IMR-90 (cell line): ENCODE measurements at regions not wholly inside any gene's neighbourhood (a gene's known extent, or its start where the extent isn't known, plus 50 kb on each side); places are given as distances from the start of the nearest gene placed in this dataset.

Experiments
- ATAC-seq: fragments of 200-7000 bp; cut with Tn5 transposase; 2 replicates; pipeline ENCODE4 v1.9.1; 2020; ENCODE audit warnings: low read depth, mild to moderate bottlenecking, moderate library complexity
- BruUV-seq: library from RNA; stranded (reverse); fragments of 400-500 nt; replicated peaks from 2 replicates; lab custom pipeline; 2021; lab: Mats Ljungman, UMichigan
- CTCF ChIA-PET: fragments of 300-600 bp; formaldehyde crosslinking; extraction: SDS; loops from one replicate; lab custom pipeline; 2021; ENCODE audit warnings: antibody characterized with exemption; lab: Yijun Ruan, JAX
- POLR2A ChIA-PET: fragments of 300-600 bp; sonication (Branson Sonifier 250); formaldehyde crosslinking; loops from one replicate; lab custom pipeline; 2022; ENCODE audit warnings: antibody characterized with exemption; ENCODE audit not compliant: unreplicated experiment; lab: Charles Lee
- DNase-seq: peaks from one replicate; pipeline ENCODE4 v3.0.0; 2013
- H2AFZ ChIP-seq: replicated peaks from 2 replicates; pipeline ENCODE3; 2013; ENCODE audit warnings: low read length, mild to moderate bottlenecking; ENCODE audit not compliant: poor library complexity
- H2AK5ac ChIP-seq: 2 replicates; pipeline ENCODE4 v1.6.1; 2013; ENCODE audit warnings: low read depth, low read length, inconsistent platforms
- H2AK9ac ChIP-seq: replicated peaks from 2 replicates; pipeline ENCODE3; 2013; ENCODE audit warnings: mild to moderate bottlenecking, low read depth, low read length, moderate library complexity; ENCODE audit not compliant: poor library complexity
- H2BK120ac ChIP-seq: 2 replicates; pipeline ENCODE4 v1.6.1; 2013; ENCODE audit warnings: low read depth, low read length, inconsistent platforms
- H2BK15ac ChIP-seq: 3 replicates; pipeline ENCODE4 v1.6.1; 2013; ENCODE audit warnings: low read depth, low read length, inconsistent platforms
- H2BK20ac ChIP-seq: 2 replicates; pipeline ENCODE4 v1.6.1; 2013; ENCODE audit warnings: low read depth, mild to moderate bottlenecking, inconsistent platforms, low read length, moderate library complexity
- H2BK5ac ChIP-seq: 2 replicates; pipeline ENCODE4 v1.6.1; 2013; ENCODE audit warnings: mild to moderate bottlenecking, low read depth, low read length, inconsistent platforms; ENCODE audit not compliant: poor library complexity, severe bottlenecking
- H3K14ac ChIP-seq: replicated peaks from 2 replicates; pipeline ENCODE4 v1.6.1; 2013; ENCODE audit warnings: low read depth, low read length, inconsistent platforms
- H3K18ac ChIP-seq: 2 replicates; pipeline ENCODE4 v1.6.1; 2013; ENCODE audit warnings: low read depth, low read length, control low read depth
- H3K23ac ChIP-seq: 2 replicates; pipeline ENCODE4 v1.6.1; 2013; ENCODE audit warnings: low read depth, low read length, inconsistent platforms
- H3K27ac ChIP-seq: 2 replicates; pipeline ENCODE4 v1.5.1; 2013; ENCODE audit warnings: mild to moderate bottlenecking, control low read depth, low read length; ENCODE audit not compliant: insufficient read depth
- H3K27me3 ChIP-seq: 2 replicates; pipeline ENCODE4 v1.6.1; 2013; ENCODE audit warnings: low read length; ENCODE audit not compliant: control insufficient read depth, insufficient read depth
- H3K36me3 ChIP-seq: 2 replicates; pipeline ENCODE4 v1.6.1; 2013; ENCODE audit warnings: low read length, mixed read lengths; ENCODE audit not compliant: control insufficient read depth, insufficient read depth
- H3K4ac ChIP-seq: 2 replicates; pipeline ENCODE4 v1.6.1; 2013; ENCODE audit warnings: low read depth, low read length, inconsistent platforms
- H3K4me1 ChIP-seq: 2 replicates; pipeline ENCODE4 v1.6.1; 2013; ENCODE audit warnings: low read length, mixed read lengths; ENCODE audit not compliant: control insufficient read depth, insufficient read depth
- H3K4me2 ChIP-seq: 2 replicates; pipeline ENCODE4 v1.6.1; 2013; ENCODE audit warnings: low read depth, mild to moderate bottlenecking, control low read depth, low read length, moderate library complexity
- H3K4me3 ChIP-seq: 2 replicates; pipeline ENCODE4 v1.5.1; 2013; ENCODE audit warnings: low read depth, mild to moderate bottlenecking, control low read depth, low read length, moderate library complexity; ENCODE audit not compliant: insufficient read depth
- H3K56ac ChIP-seq: 2 replicates; pipeline ENCODE4 v1.6.1; 2013; ENCODE audit warnings: low read length, inconsistent platforms; ENCODE audit not compliant: insufficient read depth; ENCODE audit errors: extremely low read depth
- H3K79me1 ChIP-seq, 2 experiments: 2 replicates each; pipeline ENCODE4 v1.6.1; 2013; ENCODE audit warnings: low read length in 2 of 2, inconsistent platforms in 1 of 2, low read depth in 1 of 2
- H3K9ac ChIP-seq: 2 replicates; pipeline ENCODE4 v1.6.1; 2013; ENCODE audit warnings: low read depth, low read length, control low read depth
- H3K9me1 ChIP-seq: 2 replicates; pipeline ENCODE4 v1.6.1; 2013; ENCODE audit warnings: low read length, inconsistent platforms; ENCODE audit not compliant: insufficient read depth
- H3K9me3 ChIP-seq: 2 replicates; pipeline ENCODE4 v1.6.1; 2013; ENCODE audit warnings: low read length; ENCODE audit not compliant: control insufficient read depth, insufficient read depth
- H4K20me1 ChIP-seq: 2 replicates; pipeline ENCODE4 v1.6.1; 2013; ENCODE audit warnings: low read length, inconsistent platforms; ENCODE audit not compliant: insufficient read depth
- H4K5ac ChIP-seq: 2 replicates; pipeline ENCODE4 v1.6.1; 2013; ENCODE audit warnings: mild to moderate bottlenecking, low read depth, low read length, control low read depth
- H4K8ac ChIP-seq, 2 experiments: 2 replicates each; pipeline ENCODE4 v1.6.1; 2013; ENCODE audit warnings: low read depth in 2 of 2, low read length in 2 of 2, control low read depth in 1 of 2, inconsistent platforms in 1 of 2
- H4K91ac ChIP-seq: 2 replicates; pipeline ENCODE4 v1.6.1; 2013; ENCODE audit warnings: low read depth, low read length, inconsistent platforms; ENCODE audit not compliant: insufficient read depth
- BHLHE40 ChIP-seq: fragments of 150-350 bp; IDR thresholded peaks from 2 replicates; pipeline ENCODE4 v1.6.1; 2016; ENCODE audit warnings: mild to moderate bottlenecking, low read depth, low read length
- CEBPB ChIP-seq: IDR thresholded peaks from 2 replicates; pipeline ENCODE4 v1.6.1; 2012; ENCODE audit warnings: low read depth, low read length, improper control_type of control experiment
- CHD1 ChIP-seq: IDR thresholded peaks from 2 replicates; pipeline ENCODE4 v1.6.1; 2012; ENCODE audit warnings: low read depth, low read length, improper control_type of control experiment
- FOS ChIP-seq: fragments of 150-350 bp; IDR thresholded peaks from 2 replicates; pipeline ENCODE4 v1.6.1; 2016; ENCODE audit warnings: low read depth, low read length
- MAFK ChIP-seq: IDR thresholded peaks from 2 replicates; pipeline ENCODE4 v1.6.1; 2012; ENCODE audit warnings: low read depth, low read length, improper control_type of control experiment
- MAZ ChIP-seq: IDR thresholded peaks from 2 replicates; pipeline ENCODE4 v1.6.1; 2012; ENCODE audit warnings: low read depth, mild to moderate bottlenecking, low read length, improper control_type of control experiment, moderate library complexity, borderline replicate concordance
- MXI1 ChIP-seq: IDR thresholded peaks from 2 replicates; pipeline ENCODE4 v1.6.1; 2012; ENCODE audit warnings: low read depth, mild to moderate bottlenecking, low read length, moderate library complexity, borderline replicate concordance
- NFE2L2 ChIP-seq: fragments of 150-350 bp; IDR thresholded peaks from 2 replicates; pipeline ENCODE4 v1.6.1; 2016; ENCODE audit warnings: low read depth, mild to moderate bottlenecking, low read length
- POLR2A ChIP-seq: IDR thresholded peaks from 2 replicates; pipeline ENCODE4 v1.6.1; 2012; ENCODE audit warnings: mild to moderate bottlenecking, low read depth, low read length
- RAD21 ChIP-seq: IDR thresholded peaks from 2 replicates; pipeline ENCODE4 v1.6.1; 2012; ENCODE audit warnings: low read length, improper control_type of control experiment
- RCOR1 ChIP-seq: IDR thresholded peaks from 2 replicates; pipeline ENCODE4 v1.6.1; 2012; ENCODE audit warnings: mild to moderate bottlenecking, low read length, improper control_type of control experiment; ENCODE audit not compliant: insufficient replicate concordance
- RFX5 ChIP-seq: IDR thresholded peaks from 2 replicates; pipeline ENCODE4 v1.8.0; 2012; ENCODE audit warnings: low read depth, mild to moderate bottlenecking, low read length, moderate library complexity
- SMC3 ChIP-seq: fragments of 150-350 bp; IDR thresholded peaks from 2 replicates; pipeline ENCODE4 v1.6.1; 2016; ENCODE audit warnings: low read depth, mild to moderate bottlenecking, antibody characterized with exemption, low read length, moderate library complexity
- USF2 ChIP-seq: fragments of 150-350 bp; IDR thresholded peaks from 2 replicates; pipeline ENCODE4 v1.6.1; 2017; ENCODE audit warnings: mild to moderate bottlenecking, antibody characterized with exemption, low read length, low read depth
- WGBS, 2 experiments: methylation state at CpG; one replicate each; pipeline versions ENCODE4 v1.1.5 to v1.1.7; 2013; ENCODE audit warnings: missing lambda C conversion rate in 2 of 2; ENCODE audit not compliant: insufficient read length in 1 of 2; ENCODE audit errors: extremely low coverage in 2 of 2; 5-methylcytosine and 5-hydroxymethylcytosine counted together
- dilution Hi-C: fragments of 300-500 bp; cut with HindIII; formaldehyde crosslinking; loops from one replicate; pipeline ENCODE4 v1.14.3; 2018; ENCODE audit warnings: low sequenced_read_pairs; ENCODE audit not compliant: unreplicated experiment
- in situ Hi-C: fragments of 300-500 bp; cut with MboI; formaldehyde crosslinking; loops from 3 replicates; pipeline ENCODE4 v1.14.3; 2019; ENCODE audit warnings: low sequenced_read_pairs, inconsistent platforms, mixed read lengths
- intact Hi-C: fragments of 100-400 bp; cut with micrococcal nuclease; formaldehyde crosslinking; loops from 2 replicates; pipeline ENCODE4 v1.10.0; 2022
- TF ChIP-seq, protein P1 (sequence below): conservative IDR thresholded peaks from 2 replicates; pipeline ENCODE4 v1.5.1; 2012; ENCODE audit warnings: mild to moderate bottlenecking, low read depth, low read length, improper control_type of control experiment
- TF ChIP-seq, protein P2 (sequence below): fragments of 150-350 bp; IDR thresholded peaks from 2 replicates; pipeline ENCODE4 v1.6.1; 2016; ENCODE audit warnings: low read depth, mild to moderate bottlenecking, low read length, moderate library complexity, borderline replicate concordance

- Histone ChIP-seq H3K27me3 (peaks cover 15% of the 10 kb centered on the region), H3K4ac (no peak overlapping the region), H3K27ac (no peak overlapping the region), H4K8ac (no peak overlapping the region), H2AFZ (no peak overlapping the region), H2BK120ac (no peak overlapping the region), H2AK9ac (no peak overlapping the region), H3K18ac (no peak overlapping the region), H2BK20ac (no peak overlapping the region), H4K20me1 (no peaks in the 10 kb centered on the region), H4K91ac (no peak overlapping the region), H4K5ac (no peak overlapping the region), H3K56ac (no peak overlapping the region), H3K9me1 (no peaks in the 10 kb centered on the region), H3K79me1 (no peaks in the 10 kb centered on the region), H2AK5ac (no peak overlapping the region), H3K36me3 (no peaks in the 10 kb centered on the region), H3K9me3 (peaks cover 2% of the 10 kb centered on the region; the same call in 1 of the 2 replicates), H3K4me3 (no peak overlapping the region), H3K14ac (no peak overlapping the region), H2BK15ac (no peak overlapping the region), H3K4me2 (no peak overlapping the region), H3K9ac (no peak overlapping the region), H3K23ac (no peak overlapping the region), H2BK5ac (no peak overlapping the region), H3K4me1 (no peaks in the 10 kb centered on the region)
- intact Hi-C loops, result no loop called here
- TF ChIP-seq, protein P1, sequence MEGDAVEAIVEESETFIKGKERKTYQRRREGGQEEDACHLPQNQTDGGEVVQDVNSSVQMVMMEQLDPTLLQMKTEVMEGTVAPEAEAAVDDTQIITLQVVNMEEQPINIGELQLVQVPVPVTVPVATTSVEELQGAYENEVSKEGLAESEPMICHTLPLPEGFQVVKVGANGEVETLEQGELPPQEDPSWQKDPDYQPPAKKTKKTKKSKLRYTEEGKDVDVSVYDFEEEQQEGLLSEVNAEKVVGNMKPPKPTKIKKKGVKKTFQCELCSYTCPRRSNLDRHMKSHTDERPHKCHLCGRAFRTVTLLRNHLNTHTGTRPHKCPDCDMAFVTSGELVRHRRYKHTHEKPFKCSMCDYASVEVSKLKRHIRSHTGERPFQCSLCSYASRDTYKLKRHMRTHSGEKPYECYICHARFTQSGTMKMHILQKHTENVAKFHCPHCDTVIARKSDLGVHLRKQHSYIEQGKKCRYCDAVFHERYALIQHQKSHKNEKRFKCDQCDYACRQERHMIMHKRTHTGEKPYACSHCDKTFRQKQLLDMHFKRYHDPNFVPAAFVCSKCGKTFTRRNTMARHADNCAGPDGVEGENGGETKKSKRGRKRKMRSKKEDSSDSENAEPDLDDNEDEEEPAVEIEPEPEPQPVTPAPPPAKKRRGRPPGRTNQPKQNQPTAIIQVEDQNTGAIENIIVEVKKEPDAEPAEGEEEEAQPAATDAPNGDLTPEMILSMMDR, result no peak
- TF ChIP-seq RFX5, result no peak
- no peak for TF ChIP-seq RAD21
- TF ChIP-seq RCOR1, result no peak
- TF ChIP-seq USF2, result no peak
- no peak for TF ChIP-seq MAZ
- no peak for TF ChIP-seq FOS
- no peak for TF ChIP-seq SMC3
- TF ChIP-seq CEBPB, result no peak
- TF ChIP-seq, protein P2, sequence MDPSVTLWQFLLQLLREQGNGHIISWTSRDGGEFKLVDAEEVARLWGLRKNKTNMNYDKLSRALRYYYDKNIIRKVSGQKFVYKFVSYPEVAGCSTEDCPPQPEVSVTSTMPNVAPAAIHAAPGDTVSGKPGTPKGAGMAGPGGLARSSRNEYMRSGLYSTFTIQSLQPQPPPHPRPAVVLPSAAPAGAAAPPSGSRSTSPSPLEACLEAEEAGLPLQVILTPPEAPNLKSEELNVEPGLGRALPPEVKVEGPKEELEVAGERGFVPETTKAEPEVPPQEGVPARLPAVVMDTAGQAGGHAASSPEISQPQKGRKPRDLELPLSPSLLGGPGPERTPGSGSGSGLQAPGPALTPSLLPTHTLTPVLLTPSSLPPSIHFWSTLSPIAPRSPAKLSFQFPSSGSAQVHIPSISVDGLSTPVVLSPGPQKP, result no peak
- no peak for TF ChIP-seq NFE2L2
- TF ChIP-seq MAFK, result no peak
- no peak for TF ChIP-seq MXI1
- no peak for TF ChIP-seq POLR2A
- TF ChIP-seq BHLHE40, result no peak
- TF ChIP-seq CHD1, result no peak
- dilution Hi-C loops, result no loop called here
- CTCF ChIA-PET, result no interaction called here
- no peak for ATAC-seq
- DNase-seq, result no peak
- POLR2A ChIA-PET, result no interaction called here
- in situ Hi-C loops, result no loop called here
- BruUV-seq, result no TSS peak
- WGBS, 2 experiments, result no CpG with 5 or more reads among the region's 2 CpGs
Measured at GRCh38 chr10:33547976-33548375, 213.5 kb upstream of the NRP1 start.
